Neural cell (in vitro differentiated cells): ENCODE measurements at regions not wholly inside any gene's neighbourhood (a gene's known extent, or its start where the extent isn't known, plus 50 kb on each side); places are given as distances from the start of the nearest gene placed in this dataset.

Experiments used
- H2AFZ ChIP-seq: fragments of 200-600, 300-800 bp; sonication (generic), shearing (Covaris generic); 2 replicates; pipeline ENCODE4 v1.6.0; 2014; ENCODE audit warnings: low read depth, mild to moderate bottlenecking, antibody characterized with exemption, low read length, moderate library complexity
- H3F3A ChIP-seq: fragments of 200-600 bp; shearing (Covaris generic); 2 replicates; pipeline ENCODE4 v1.6.1; 2016; ENCODE audit warnings: mild to moderate bottlenecking, moderate library complexity, mixed read lengths, antibody characterized with exemption, low read length; ENCODE audit not compliant: insufficient read depth, poor library complexity, severe bottlenecking
- H3K27ac ChIP-seq: fragments of 200-600, 300-800 bp; sonication (generic), shearing (Covaris generic); 2 replicates; pipeline ENCODE4 v1.5.1; 2014; ENCODE audit warnings: mild to moderate bottlenecking, low read length, moderate library complexity
- H3K27me3 ChIP-seq: fragments of 300-800, 200-600 bp; sonication (generic), shearing (Covaris generic); 2 replicates; pipeline ENCODE4 v1.6.0; 2014; ENCODE audit warnings: mild to moderate bottlenecking, low read depth, low read length, moderate library complexity; ENCODE audit not compliant: insufficient read depth
- H3K36me3 ChIP-seq: fragments of 300-800, 200-600 bp; sonication (generic), shearing (Covaris generic); 2 replicates; pipeline ENCODE4 v1.5.1; 2014; ENCODE audit warnings: mild to moderate bottlenecking, antibody characterized with exemption, low read length, moderate library complexity; ENCODE audit not compliant: insufficient read depth
- H3K4me2 ChIP-seq: fragments of 300-800, 200-600 bp; sonication (generic), shearing (Covaris generic); 2 replicates; pipeline ENCODE4 v1.6.0; 2014; ENCODE audit warnings: mild to moderate bottlenecking, low read length
- H3K4me3 ChIP-seq: fragments of 300-800, 200-600 bp; sonication (generic), shearing (Covaris generic); 2 replicates; pipeline ENCODE4 v1.5.1; 2014; ENCODE audit warnings: mild to moderate bottlenecking, low read length, moderate library complexity
- H3K79me2 ChIP-seq: fragments of 200-600 bp; shearing (Covaris generic); replicated peaks from 2 replicates; pipeline ENCODE4 v1.6.0; 2014; ENCODE audit warnings: mild to moderate bottlenecking, low read length, moderate library complexity; ENCODE audit not compliant: insufficient read depth
- H3K9ac ChIP-seq: fragments of 300-800, 200-600 bp; sonication (generic), shearing (Covaris generic); 2 replicates; pipeline ENCODE4 v1.6.1; 2016; ENCODE audit warnings: mild to moderate bottlenecking, low read length, mixed read lengths
- H3K9me2 ChIP-seq: fragments of 200-600 bp; shearing (Covaris generic); 2 replicates; pipeline ENCODE4 v1.6.1; 2016; ENCODE audit warnings: mild to moderate bottlenecking, low read length, mixed read lengths; ENCODE audit not compliant: insufficient read depth
- H3K9me3 ChIP-seq: fragments of 200-600, 300-800 bp; sonication (generic), shearing (Covaris generic); 2 replicates; pipeline ENCODE4 v1.6.1; 2016; ENCODE audit warnings: mild to moderate bottlenecking, mixed run types, low read length, moderate library complexity, mixed read lengths
- H4K20me1 ChIP-seq: fragments of 200-600 bp; shearing (Covaris generic); 2 replicates; pipeline ENCODE4 v1.6.1; 2016; ENCODE audit warnings: mild to moderate bottlenecking, mixed run types; ENCODE audit not compliant: insufficient read depth
- CTCF ChIP-seq: fragments of 450-650 bp; IDR thresholded peaks from 2 replicates; pipeline ENCODE4 v1.5.1; 2014; ENCODE audit warnings: antibody characterized with exemption, mild to moderate bottlenecking, moderate library complexity; ENCODE audit not compliant: poor library complexity, severe bottlenecking
- EP300 ChIP-seq: fragments of 450-650 bp; conservative IDR thresholded peaks from 2 replicates; pipeline ENCODE4 v1.6.1; 2014; ENCODE audit warnings: antibody characterized with exemption, mild to moderate bottlenecking, moderate library complexity; ENCODE audit not compliant: poor library complexity, severe bottlenecking
- EZH2 ChIP-seq: fragments of 200-600, 300-800 bp; shearing (Covaris generic), sonication (generic); IDR thresholded peaks from 2 replicates; pipeline ENCODE4 v1.6.1; 2014; ENCODE audit warnings: antibody characterized with exemption, low read length, borderline replicate concordance, mild to moderate bottlenecking; ENCODE audit not compliant: insufficient read depth, poor library complexity, severe bottlenecking
- MXI1 ChIP-seq: fragments of 450-650 bp; conservative IDR thresholded peaks from 2 replicates; pipeline ENCODE4 v1.6.1; 2014; ENCODE audit warnings: antibody characterized with exemption, mild to moderate bottlenecking; ENCODE audit not compliant: poor library complexity, severe bottlenecking
- POLR2AphosphoS5 ChIP-seq: IDR thresholded peaks from 2 replicates; pipeline ENCODE4 v1.6.1; 2012
- RAD21 ChIP-seq: fragments of 450-650 bp; conservative IDR thresholded peaks from 2 replicates; pipeline ENCODE4 v1.6.1; 2014; ENCODE audit warnings: antibody characterized with exemption, mild to moderate bottlenecking, moderate library complexity
- REST ChIP-seq: IDR thresholded peaks from 2 replicates; pipeline ENCODE4 v1.6.1; 2012; ENCODE audit warnings: borderline replicate concordance
- SMC3 ChIP-seq: fragments of 450-650 bp; conservative IDR thresholded peaks from 2 replicates; pipeline ENCODE4 v1.6.1; 2014; ENCODE audit warnings: antibody characterized with exemption, mild to moderate bottlenecking, moderate library complexity; ENCODE audit not compliant: poor library complexity
- TAF1 ChIP-seq: IDR thresholded peaks from 2 replicates; pipeline ENCODE4 v1.6.1; 2012; ENCODE audit warnings: low read depth

GRCh38 chr2:22824618-22825017, 560.4 kb upstream of the KLHL29 start:
- no peaks in the 10 kb centered on the region for H3K27me3 ChIP-seq
- no peaks in the 10 kb centered on the region for H3K9me3 ChIP-seq
- H3K79me2 ChIP-seq = no peaks in the 10 kb centered on the region
- no peaks in the 10 kb centered on the region for H4K20me1 ChIP-seq
- H3K4me2 ChIP-seq = no peak overlapping the region
- H3K9ac ChIP-seq = no peak overlapping the region
- H3K27ac ChIP-seq = peak overlapping the region; percentile 7
- H3K36me3 ChIP-seq = no peaks in the 10 kb centered on the region
- peaks cover 3% of the 10 kb centered on the region for H3F3A ChIP-seq
- no peak overlapping the region for H2AFZ ChIP-seq
- TF ChIP-seq EZH2 (no peak), REST (peak; percentile 58)
- H3K9me2 ChIP-seq = no peaks in the 10 kb centered on the region
- no peak overlapping the region for H3K4me3 ChIP-seq

GRCh38 chr2:22826703-22827102, 558.3 kb upstream of the KLHL29 start:
- no peaks in the 10 kb centered on the region for H3K36me3 ChIP-seq
- H3F3A ChIP-seq = peaks cover 3% of the 10 kb centered on the region
- H3K9me3 ChIP-seq = no peaks in the 10 kb centered on the region
- H3K4me3 ChIP-seq = no peak overlapping the region
- H4K20me1 ChIP-seq = no peaks in the 10 kb centered on the region
- H3K27me3 ChIP-seq = no peaks in the 10 kb centered on the region
- H3K27ac ChIP-seq = no peak overlapping the region
- TF ChIP-seq EP300 (no peak), SMC3 (no peak), TAF1 (no peak), REST (no peak), EZH2 (no peak), POLR2AphosphoS5 (no peak), MXI1 (no peak), CTCF (no peak), RAD21 (no peak)
- H3K79me2 ChIP-seq = no peaks in the 10 kb centered on the region
- H2AFZ ChIP-seq = no peak overlapping the region
- H3K9me2 ChIP-seq = no peaks in the 10 kb centered on the region
- no peak overlapping the region for H3K9ac ChIP-seq
- H3K4me2 ChIP-seq = no peak overlapping the region
